Activated T-helper 2 cell treated with anti-CD3 and anti-CD28 coated beads, Interferon-gamma antibody, Interleukin-2, Interleukin-4, amounts not matched to agents 10 μg/mL and 5 μg/mL and 100 μg/mL, durations not matched to agents 14 hours and 24 hours and 36 hours (primary cell): ENCODE measurements at regions not wholly inside any gene's neighbourhood (a gene's known extent, or its start where the extent isn't known, plus 50 kb on each side); places are given as distances from the start of the nearest gene placed in this dataset.

Source experiments
- DNase-seq: peaks from one replicate; pipeline ENCODE4 v3.0.0; 2021; ENCODE audit warnings: low spot score
- H3K27ac Mint-ChIP-seq: one replicate; pipeline ENCODE4 v1.8.0; 2021; ENCODE audit warnings: mixed read lengths
- H3K27me3 Mint-ChIP-seq: one replicate; pipeline ENCODE4 v1.8.0; 2021; ENCODE audit warnings: low read depth, mixed read lengths
- H3K36me3 Mint-ChIP-seq: one replicate; pipeline ENCODE4 v1.8.0; 2021; ENCODE audit warnings: low read depth, mixed read lengths
- H3K4me1 Mint-ChIP-seq: one replicate; pipeline ENCODE4 v1.8.0; 2021; ENCODE audit warnings: low read depth, mixed read lengths
- H3K4me3 Mint-ChIP-seq: one replicate; pipeline ENCODE4 v1.8.0; 2021; ENCODE audit warnings: low read depth, mild to moderate bottlenecking, moderate library complexity, mixed read lengths
- H3K9me3 Mint-ChIP-seq: one replicate; pipeline ENCODE4 v1.8.0; 2021; ENCODE audit warnings: mixed read lengths
- intact Hi-C: fragments of 100-400 bp; cut with micrococcal nuclease; formaldehyde crosslinking; loops from one replicate; pipeline ENCODE4 v1.15.1; 2023

DNA sequence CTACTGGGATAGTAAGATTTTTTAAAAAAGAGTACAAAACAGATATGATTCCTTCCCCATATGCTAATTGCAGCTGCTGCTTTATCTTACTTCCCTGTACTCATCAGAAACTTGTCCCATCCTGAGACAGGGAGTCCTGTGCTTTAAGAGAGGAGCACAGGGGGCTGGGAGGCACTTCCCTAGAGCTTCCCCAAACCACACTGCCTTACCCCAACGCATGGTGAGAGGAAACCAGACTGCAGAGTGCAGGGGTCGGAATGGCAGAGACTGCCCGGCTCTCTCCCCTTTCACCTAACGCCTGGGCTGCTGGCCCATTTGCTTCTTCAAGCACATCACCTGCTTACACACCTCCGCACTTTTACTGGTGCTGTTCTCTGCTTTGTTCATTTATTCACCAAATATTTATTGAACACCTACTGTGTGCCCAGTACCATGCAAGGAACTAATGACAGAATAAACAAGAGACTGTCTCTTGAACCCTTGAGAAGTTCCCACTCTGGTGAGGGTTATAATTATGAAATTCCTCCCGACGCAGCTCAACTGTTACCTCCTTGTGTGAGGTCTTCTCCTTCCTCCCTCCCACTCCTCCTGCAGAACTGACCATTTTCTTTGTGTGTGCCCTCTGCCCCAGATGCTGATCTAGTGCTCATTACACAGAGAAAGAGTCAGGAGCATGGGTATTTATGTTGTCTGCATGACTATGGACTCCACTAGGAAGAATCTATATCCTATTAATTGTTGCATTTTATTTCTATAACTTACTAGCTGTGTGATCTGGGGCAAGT is 289.7 kb downstream of the TCF7L2 start:
- DNase-seq: no peak
- no peaks in the 10 kb centered on the region for H3K4me1 Mint-ChIP-seq
- intact Hi-C loops: no loop called here
- no peak overlapping the region for H3K4me3 Mint-ChIP-seq
- no peaks in the 10 kb centered on the region for H3K36me3 Mint-ChIP-seq
- no peak overlapping the region for H3K27ac Mint-ChIP-seq
- peaks cover 9% of the 10 kb centered on the region for H3K27me3 Mint-ChIP-seq
- no peaks in the 10 kb centered on the region for H3K9me3 Mint-ChIP-seq

DNA sequence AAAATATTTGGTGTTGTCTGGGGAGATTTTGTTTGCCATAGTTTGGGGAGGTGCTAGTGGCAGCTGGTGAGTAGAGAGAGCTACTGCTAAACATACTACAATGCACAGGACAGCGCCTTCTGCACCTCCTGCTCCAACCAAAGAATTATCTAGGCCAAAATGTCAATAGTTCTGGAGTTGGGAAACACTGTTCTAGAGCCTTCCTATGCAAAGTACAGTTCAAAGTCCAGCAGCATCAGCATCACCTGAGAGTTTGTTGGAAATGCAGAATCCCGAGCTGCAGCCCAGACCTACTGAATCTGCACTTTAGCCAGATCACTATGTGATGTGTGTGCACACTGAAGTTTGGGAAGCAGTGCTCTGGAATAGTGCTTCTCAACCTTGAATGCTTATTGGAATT is 290.7 kb downstream of the TCF7L2 start:
- H3K4me1 Mint-ChIP-seq: no peaks in the 10 kb centered on the region
- intact Hi-C loops: no loop called here

DNA sequence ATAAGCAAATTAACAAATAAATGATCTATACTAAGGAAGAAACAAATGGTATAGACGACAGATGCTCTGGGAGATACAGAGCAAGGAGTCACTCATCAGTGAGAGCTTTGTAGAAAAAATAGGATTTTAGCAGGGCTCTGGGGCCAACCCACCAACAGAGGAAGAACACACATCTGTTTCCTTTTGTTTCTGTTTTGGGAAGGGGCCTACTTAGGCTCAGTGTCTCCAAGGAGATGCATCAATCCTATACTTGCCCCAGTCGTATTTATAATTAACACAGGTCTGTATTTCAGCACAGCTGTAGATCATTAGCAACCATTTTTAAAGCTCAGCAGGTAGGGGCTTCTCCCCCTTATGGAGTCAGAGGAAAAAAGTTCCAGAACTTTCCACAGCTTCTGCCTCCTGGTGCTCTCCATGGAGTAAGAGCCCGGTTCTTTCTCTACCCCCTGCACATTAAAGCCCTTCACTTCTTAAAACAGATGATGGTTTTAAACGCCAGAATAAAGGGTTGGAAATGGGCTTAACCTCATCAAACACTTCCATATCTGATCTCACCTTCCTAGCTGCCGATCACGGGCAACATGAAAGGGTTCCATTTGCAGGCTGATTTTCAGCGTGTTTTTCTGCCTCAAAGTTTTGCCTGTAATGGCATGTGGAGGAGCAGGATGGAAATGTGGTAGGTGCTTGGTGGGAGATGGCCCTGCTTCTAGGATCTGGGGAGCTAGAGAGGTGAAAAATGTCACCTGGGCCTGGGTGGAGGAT is 291.7 kb downstream of the TCF7L2 start:
- Mint-ChIP-seq H3K27ac (no peak overlapping the region), H3K4me3 (no peak overlapping the region), H3K27me3 (peaks cover 9% of the 10 kb centered on the region), H3K4me1 (no peaks in the 10 kb centered on the region), H3K9me3 (no peaks in the 10 kb centered on the region), H3K36me3 (no peaks in the 10 kb centered on the region)
- no peak for DNase-seq
- intact Hi-C loops: no loop called here

More for the DNA sequence above, 290.7 kb downstream of the TCF7L2 start:
- no peak overlapping the region for H3K27ac Mint-ChIP-seq
- H3K36me3 Mint-ChIP-seq: no peaks in the 10 kb centered on the region
- H3K27me3 Mint-ChIP-seq: peaks cover 9% of the 10 kb centered on the region
- no peaks in the 10 kb centered on the region for H3K9me3 Mint-ChIP-seq
- DNase-seq: no peak
- no peak overlapping the region for H3K4me3 Mint-ChIP-seq

DNA sequence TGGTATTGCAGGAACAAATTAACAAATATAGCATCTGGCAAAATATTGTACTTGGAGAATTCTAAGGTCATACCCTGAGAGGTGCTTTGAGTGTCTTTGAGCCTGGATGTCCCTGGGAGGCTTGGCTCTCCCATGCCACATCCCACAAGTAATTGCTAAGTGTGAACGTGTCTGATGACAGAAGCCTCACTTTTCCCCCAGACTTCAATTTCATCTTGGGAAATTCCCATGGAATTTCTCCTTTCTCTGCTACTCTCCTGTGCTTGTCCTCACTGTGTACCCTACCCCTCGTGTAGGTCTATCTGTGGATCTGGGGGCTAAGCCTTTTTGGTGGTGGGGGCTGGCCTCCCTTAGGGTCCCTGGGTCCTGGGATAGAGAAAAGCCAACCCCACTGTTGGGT is 293.3 kb downstream of the TCF7L2 start:
- DNase-seq: no peak
- no peaks in the 10 kb centered on the region for H3K36me3 Mint-ChIP-seq
- peaks cover 7% of the 10 kb centered on the region for H3K27me3 Mint-ChIP-seq
- no peaks in the 10 kb centered on the region for H3K9me3 Mint-ChIP-seq
- no peaks in the 10 kb centered on the region for H3K4me1 Mint-ChIP-seq
- no peak overlapping the region for H3K4me3 Mint-ChIP-seq
- H3K27ac Mint-ChIP-seq: no peak overlapping the region
- intact Hi-C loops: no loop called here

DNA sequence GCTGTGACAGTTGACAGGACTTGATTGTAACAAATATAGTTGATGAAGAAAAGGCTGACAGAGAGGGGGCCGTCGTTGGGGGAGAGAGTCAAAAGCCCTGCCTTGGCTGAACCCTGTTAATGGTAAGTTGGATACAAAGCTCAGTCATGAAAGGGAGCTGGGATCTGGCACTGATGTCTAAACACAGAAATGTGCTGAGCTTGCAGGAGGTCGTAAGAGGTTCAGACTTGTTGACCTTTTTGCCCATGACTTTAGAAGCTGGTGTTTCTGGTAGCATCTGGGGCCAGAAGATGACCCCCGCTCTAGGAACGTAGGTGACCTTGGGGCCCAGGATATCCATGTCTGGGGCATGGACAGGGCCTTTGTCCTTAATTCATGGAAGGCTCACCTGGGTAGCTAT is 294.7 kb downstream of the TCF7L2 start:
- Mint-ChIP-seq H3K4me3 (no peak overlapping the region), H3K27ac (no peak overlapping the region), H3K4me1 (no peaks in the 10 kb centered on the region), H3K36me3 (no peaks in the 10 kb centered on the region), H3K9me3 (no peaks in the 10 kb centered on the region), H3K27me3 (peaks cover 6% of the 10 kb centered on the region)
- intact Hi-C loops: no loop called here
- DNase-seq: no peak

DNA sequence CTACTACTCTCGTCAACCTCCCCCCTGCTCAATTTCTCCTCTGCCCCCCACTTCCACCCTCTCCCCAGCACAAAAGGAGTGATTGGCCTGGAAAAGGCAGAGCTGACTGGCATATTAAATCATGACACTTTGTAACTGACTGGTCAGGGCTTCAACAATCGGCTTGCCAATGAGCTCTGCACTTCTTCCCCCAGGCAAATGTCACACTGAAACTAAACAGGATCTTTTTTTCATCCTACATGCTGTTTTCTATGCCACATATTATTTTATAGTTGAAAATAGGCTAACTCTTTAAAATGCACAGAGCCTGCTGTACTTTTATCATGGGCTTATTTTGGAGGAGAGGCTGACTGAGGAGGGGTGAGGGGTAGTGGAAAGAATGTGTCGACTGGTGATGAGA is 295.2 kb downstream of the TCF7L2 start:
- Mint-ChIP-seq H3K27ac (no peak overlapping the region), H3K4me1 (no peaks in the 10 kb centered on the region), H3K9me3 (no peaks in the 10 kb centered on the region), H3K4me3 (no peak overlapping the region), H3K27me3 (peaks cover under 1% of the 10 kb centered on the region), H3K36me3 (no peaks in the 10 kb centered on the region)
- no peak for DNase-seq
- intact Hi-C loops: no loop called here

DNA sequence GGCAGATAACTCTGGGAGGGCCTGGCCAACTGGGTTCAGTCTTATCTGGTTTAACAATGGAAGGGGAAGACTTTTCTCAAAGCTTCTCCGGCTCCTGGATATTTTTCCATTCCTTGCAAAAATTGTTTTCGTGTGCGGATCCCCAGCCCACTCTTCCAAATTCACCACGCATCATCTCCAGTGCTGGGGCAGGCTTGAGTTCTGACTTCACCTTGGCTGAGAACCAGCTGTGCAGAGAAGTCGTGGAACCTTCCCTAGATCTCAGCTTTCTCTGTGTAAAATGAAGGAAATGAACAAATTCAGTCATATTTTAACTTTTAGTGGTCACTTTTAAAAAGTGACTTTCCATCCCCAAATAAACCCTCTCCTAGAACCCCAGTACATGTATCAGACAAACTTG is 297.0 kb downstream of the TCF7L2 start:
- no peak overlapping the region for H3K4me3 Mint-ChIP-seq
- H3K4me1 Mint-ChIP-seq: no peaks in the 10 kb centered on the region
- intact Hi-C loops: no loop called here
- no peaks in the 10 kb centered on the region for H3K9me3 Mint-ChIP-seq
- H3K27ac Mint-ChIP-seq: no peak overlapping the region
- H3K36me3 Mint-ChIP-seq: no peaks in the 10 kb centered on the region
- no peaks in the 10 kb centered on the region for H3K27me3 Mint-ChIP-seq
- no peak for DNase-seq

DNA sequence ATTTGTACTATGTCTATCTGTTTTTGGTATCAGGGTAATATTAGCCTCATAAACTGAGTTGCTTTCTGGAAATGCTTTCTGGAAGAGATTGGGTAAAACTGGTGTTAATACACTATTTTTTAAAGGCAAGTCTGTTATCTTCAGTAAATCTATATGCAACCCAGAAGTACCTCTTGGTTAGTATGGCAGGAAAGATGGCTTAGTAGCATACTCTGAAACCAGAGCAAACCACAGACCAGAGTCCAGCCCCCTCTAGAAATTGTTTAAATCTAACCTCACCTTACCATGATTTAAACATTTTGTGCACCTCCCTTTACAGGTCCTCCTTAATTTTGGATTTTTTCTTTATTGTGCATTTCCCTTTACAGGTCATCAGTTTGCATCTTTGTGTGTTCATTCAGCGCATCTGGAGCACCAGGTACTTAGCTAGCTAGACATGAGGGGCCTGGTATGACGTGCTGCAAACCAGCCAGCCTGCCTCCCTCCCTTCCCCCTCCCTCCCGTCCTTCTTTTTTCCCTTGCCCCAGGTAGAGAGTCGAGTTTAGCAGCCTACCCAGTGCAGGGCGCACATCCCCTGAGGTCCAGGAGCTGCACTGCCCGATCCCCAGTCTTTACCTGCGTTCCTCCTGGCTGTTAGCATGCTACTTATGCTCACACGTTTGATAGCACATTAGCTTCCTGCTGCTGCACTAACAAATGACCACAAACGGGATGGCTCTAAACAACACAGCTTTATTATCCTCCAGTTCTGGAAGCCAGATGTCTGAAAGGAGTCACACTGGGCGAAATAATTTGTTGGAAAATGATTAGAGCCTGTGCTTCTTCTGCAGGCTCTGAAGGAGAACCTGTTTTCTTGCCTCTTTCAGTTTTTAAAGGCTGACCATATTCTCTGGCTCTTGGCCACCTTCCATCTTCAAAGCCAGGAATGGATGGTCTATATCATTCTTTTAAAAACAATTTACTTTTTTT is 299.9 kb upstream of the HABP2 start:
- H3K9me3 Mint-ChIP-seq: no peaks in the 10 kb centered on the region
- no peaks in the 10 kb centered on the region for H3K27me3 Mint-ChIP-seq
- H3K36me3 Mint-ChIP-seq: no peaks in the 10 kb centered on the region
- H3K27ac Mint-ChIP-seq: no peak overlapping the region
- no peaks in the 10 kb centered on the region for H3K4me1 Mint-ChIP-seq
- intact Hi-C loops: no loop called here
- no peak overlapping the region for H3K4me3 Mint-ChIP-seq
- no peak for DNase-seq

DNA sequence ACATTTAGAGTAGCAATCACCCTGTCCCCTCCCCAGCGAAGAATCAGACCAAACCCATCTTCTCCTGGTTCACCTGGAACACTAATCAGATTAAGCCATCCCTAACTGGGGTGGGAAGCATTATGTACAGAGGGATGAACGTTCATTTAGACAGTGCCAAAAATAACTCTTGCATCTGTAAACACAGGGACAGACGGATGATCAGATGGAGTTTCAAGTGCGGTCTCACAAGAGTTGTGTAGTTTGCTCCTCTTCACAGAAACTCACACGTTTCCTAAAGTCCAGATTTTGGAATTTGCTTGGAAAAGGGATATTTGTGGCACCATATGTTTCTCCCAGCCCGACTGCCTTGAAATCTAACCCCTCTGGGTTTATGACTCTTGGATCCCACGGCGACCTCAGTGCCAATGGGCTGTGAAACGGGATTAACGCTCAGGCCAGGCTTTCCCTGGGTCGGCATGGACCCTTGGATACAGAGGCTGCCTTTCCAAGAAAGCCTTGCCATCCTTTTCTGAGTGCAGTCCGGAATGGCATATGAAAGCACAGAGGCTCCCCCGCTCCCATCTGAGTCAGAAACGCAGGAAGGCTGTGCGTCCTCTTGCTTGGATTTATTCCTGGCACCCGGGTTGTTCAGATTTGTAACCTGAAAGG is 293.2 kb upstream of the HABP2 start:
- H3K36me3 Mint-ChIP-seq: no peaks in the 10 kb centered on the region
- no peaks in the 10 kb centered on the region for H3K4me1 Mint-ChIP-seq
- intact Hi-C loops: no loop called here
- no peak for DNase-seq
- no peak overlapping the region for H3K4me3 Mint-ChIP-seq
- peaks cover 9% of the 10 kb centered on the region for H3K27me3 Mint-ChIP-seq
- no peak overlapping the region for H3K27ac Mint-ChIP-seq
- H3K9me3 Mint-ChIP-seq: no peaks in the 10 kb centered on the region

DNA sequence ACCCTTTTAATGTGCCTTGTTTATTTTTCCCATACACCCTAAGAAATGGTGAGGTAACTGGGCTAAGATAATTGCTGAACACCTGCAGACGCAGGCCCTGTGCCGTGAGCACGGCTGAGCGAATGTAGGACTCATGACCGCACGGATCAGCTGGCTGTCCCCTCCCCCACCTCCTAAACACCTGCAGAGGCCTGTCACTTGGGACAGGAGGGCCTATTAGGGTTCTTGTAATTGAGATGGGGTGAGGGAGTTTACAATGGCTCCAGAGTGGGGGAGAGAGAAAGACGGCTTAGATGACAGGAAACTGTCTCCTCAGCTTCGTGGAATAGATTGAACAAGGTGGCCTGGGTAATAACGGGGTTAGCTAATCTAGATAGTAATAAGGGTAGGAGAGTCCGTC is 291.7 kb upstream of the HABP2 start:
- H3K9me3 Mint-ChIP-seq: no peaks in the 10 kb centered on the region
- no peak overlapping the region for H3K27ac Mint-ChIP-seq
- peaks cover 9% of the 10 kb centered on the region for H3K27me3 Mint-ChIP-seq
- no peaks in the 10 kb centered on the region for H3K4me1 Mint-ChIP-seq
- no peak overlapping the region for H3K4me3 Mint-ChIP-seq
- DNase-seq: no peak
- no peaks in the 10 kb centered on the region for H3K36me3 Mint-ChIP-seq
- intact Hi-C loops: no loop called here

DNA sequence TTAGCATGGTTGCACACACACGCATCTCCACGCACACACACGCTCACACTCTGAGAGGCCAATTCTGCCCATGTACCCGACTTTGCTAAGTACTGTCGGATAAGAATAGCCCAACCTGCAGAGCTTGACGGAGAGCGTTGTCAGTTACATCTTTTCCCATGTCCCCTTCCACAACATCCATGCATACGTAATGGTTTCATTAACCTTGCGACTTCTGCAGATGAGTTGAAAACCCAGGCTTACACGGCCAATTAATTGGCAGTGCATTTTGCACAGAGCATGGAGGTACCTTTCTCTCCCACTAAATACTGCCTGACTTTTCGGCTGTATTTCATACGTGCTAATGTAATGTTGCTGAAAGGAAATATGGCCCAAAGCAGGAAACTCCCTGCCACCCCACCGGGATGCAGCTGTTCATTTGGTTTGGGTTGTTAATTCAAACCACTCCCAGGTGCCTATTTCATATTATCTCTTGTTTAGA is 291.2 kb upstream of the HABP2 start:
- DNase-seq: no peak
- no peak overlapping the region for H3K4me3 Mint-ChIP-seq
- H3K36me3 Mint-ChIP-seq: no peaks in the 10 kb centered on the region
- H3K4me1 Mint-ChIP-seq: no peaks in the 10 kb centered on the region
- H3K9me3 Mint-ChIP-seq: no peaks in the 10 kb centered on the region
- H3K27me3 Mint-ChIP-seq: peaks cover 9% of the 10 kb centered on the region
- intact Hi-C loops: no loop called here
- no peak overlapping the region for H3K27ac Mint-ChIP-seq

DNA sequence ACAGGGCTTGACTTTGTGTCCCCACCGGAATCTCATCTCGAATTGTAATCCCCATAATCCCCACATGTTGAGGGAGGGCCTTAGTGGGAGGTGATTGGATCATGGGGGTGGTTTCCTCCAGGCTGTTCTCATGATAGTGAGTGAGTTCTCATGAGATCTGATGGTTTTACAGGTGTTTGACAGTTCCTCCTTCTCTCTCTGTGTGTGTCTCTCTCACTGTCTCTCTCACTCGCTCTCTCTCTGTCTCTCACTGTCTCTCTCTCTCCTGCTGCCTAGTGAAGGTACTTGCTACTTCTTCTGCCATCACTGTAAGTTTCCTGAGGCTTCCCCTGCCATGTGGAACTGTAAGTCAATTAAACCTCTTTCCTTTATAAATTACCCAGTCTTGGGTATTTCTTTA is 289.8 kb upstream of the HABP2 start:
- Mint-ChIP-seq H3K9me3 (no peaks in the 10 kb centered on the region), H3K4me1 (no peaks in the 10 kb centered on the region), H3K27ac (no peak overlapping the region), H3K4me3 (no peak overlapping the region), H3K27me3 (peaks cover 9% of the 10 kb centered on the region), H3K36me3 (no peaks in the 10 kb centered on the region)
- DNase-seq: no peak
- intact Hi-C loops: no loop called here
